Brain microvascular endothelial cell (primary cell): ENCODE measurements at regions not wholly inside any gene's neighbourhood (a gene's known extent, or its start where the extent isn't known, plus 50 kb on each side); places are given as distances from the start of the nearest gene placed in this dataset.
"Not testable (repeated sequence)": the region's sequence is repeated elsewhere in the genome, so short reads cannot be mapped to it uniquely, and the experiment has no call there.

Source experiments
- DNase-seq: peaks from one replicate; pipeline ENCODE4 v3.0.0-alpha.2; 2020
- H3K27ac ChIP-seq: fragments of 250-450 bp; sonication (Bioruptor Pico); 2 replicates; pipeline ENCODE4 v1.5.1; 2020; ENCODE audit warnings: mild to moderate bottlenecking, moderate library complexity
- H3K27me3 ChIP-seq: fragments of 250-450 bp; sonication (Bioruptor Pico); replicated peaks from 2 replicates; pipeline ENCODE4 v1.5.1; 2020; ENCODE audit warnings: mild to moderate bottlenecking
- H3K36me3 ChIP-seq: fragments of 250-450 bp; sonication (Bioruptor Pico); replicated peaks from 2 replicates; pipeline ENCODE4 v1.5.1; 2020; ENCODE audit warnings: mild to moderate bottlenecking
- H3K4me3 ChIP-seq: 2 replicates; pipeline ENCODE4 v1.5.1; 2011; ENCODE audit warnings: low read depth, mild to moderate bottlenecking, control low read depth, low read length, moderate library complexity
- in situ Hi-C: cut with HindIII; loops from 2 replicates; pipeline ENCODE4 v1.10.0; 2017; ENCODE audit warnings: low sequenced_read_pairs, low pct_ligation_motif_present
- TF ChIP-seq, protein P1 (sequence below): IDR thresholded peaks from 2 replicates; pipeline ENCODE4 v1.5.1; 2011; ENCODE audit warnings: low read depth, mild to moderate bottlenecking, moderate library complexity, low read length, control low read depth, inconsistent platforms; ENCODE audit errors: missing control alignments

DNA sequence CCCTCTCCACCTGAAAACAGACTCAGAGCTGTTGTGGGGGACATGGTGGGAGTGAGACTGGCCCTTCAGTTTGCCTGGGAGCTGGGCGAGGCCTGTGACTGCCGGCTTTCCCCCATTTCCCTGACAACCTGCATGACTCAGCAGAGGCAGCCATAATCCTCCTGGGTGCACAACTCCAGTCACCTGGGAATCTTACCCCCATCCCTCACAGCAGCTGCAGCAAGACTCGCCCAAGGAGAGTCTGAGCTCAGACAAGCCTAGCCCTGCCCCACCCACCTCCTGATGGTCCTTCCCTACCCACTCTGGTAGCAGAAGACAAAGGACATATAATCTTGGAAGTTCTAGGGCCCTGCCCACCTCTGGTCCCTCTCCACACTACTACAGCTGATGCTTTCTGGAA is 207.3 kb upstream of the ARID2 start:
- TF ChIP-seq, protein P1, sequence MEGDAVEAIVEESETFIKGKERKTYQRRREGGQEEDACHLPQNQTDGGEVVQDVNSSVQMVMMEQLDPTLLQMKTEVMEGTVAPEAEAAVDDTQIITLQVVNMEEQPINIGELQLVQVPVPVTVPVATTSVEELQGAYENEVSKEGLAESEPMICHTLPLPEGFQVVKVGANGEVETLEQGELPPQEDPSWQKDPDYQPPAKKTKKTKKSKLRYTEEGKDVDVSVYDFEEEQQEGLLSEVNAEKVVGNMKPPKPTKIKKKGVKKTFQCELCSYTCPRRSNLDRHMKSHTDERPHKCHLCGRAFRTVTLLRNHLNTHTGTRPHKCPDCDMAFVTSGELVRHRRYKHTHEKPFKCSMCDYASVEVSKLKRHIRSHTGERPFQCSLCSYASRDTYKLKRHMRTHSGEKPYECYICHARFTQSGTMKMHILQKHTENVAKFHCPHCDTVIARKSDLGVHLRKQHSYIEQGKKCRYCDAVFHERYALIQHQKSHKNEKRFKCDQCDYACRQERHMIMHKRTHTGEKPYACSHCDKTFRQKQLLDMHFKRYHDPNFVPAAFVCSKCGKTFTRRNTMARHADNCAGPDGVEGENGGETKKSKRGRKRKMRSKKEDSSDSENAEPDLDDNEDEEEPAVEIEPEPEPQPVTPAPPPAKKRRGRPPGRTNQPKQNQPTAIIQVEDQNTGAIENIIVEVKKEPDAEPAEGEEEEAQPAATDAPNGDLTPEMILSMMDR, result no peak
- no peaks in the 10 kb centered on the region for H3K36me3 ChIP-seq
- in situ Hi-C loops, result no loop called here
- DNase-seq, result no peak
- no peak overlapping the region for H3K4me3 ChIP-seq
- H3K27me3 ChIP-seq, result no peaks in the 10 kb centered on the region
- no peak overlapping the region for H3K27ac ChIP-seq

DNA sequence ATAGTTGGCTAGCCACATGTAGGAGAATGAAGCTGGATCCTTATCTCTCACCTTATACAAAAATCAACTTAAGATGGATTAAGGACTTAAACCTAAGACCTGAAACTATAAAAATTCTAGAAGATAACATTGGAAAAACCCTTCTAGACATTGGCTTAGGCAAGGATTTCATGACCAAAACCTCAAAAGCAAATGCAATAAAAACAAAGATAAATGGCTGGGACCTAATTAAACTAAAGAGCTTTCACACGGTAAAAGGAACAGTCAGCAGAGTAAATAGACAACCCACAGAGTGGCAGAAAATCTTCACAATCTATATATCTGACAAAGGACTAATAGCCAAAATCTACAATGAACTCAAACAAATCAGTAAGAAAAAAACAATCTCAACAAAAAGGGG is 202.7 kb upstream of the ARID2 start:
- H3K27me3 ChIP-seq, DNase-seq, H3K27ac ChIP-seq, H3K4me3 ChIP-seq, in situ Hi-C loops, H3K36me3 ChIP-seq: not testable (repeated sequence)

DNA sequence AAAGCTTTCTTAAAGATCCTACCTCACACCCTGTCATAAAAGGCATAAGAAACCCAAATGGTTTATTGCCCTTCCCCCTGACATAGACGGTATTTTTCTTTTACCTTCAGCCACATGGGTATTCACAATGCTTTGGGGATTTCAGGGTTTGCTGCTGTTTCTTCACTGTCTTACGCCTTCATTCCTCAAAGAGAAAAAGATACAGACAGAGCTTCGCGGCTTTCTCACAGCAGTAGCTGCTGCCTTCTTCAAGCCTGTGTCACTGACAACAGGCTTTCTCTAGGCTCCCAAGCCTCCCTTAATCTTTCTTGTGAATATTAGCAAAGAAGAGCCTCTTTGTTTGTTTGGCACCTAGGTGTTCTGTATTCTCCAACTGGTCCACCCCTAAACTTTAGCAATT is 197.4 kb upstream of the ARID2 start:
- Histone ChIP-seq H3K4me3 (no peak overlapping the region), H3K27ac (no peak overlapping the region), H3K27me3 (no peaks in the 10 kb centered on the region), H3K36me3 (no peaks in the 10 kb centered on the region)
- no peak for DNase-seq
- TF ChIP-seq, protein P1, result no peak
- in situ Hi-C loops, result no loop called here

DNA sequence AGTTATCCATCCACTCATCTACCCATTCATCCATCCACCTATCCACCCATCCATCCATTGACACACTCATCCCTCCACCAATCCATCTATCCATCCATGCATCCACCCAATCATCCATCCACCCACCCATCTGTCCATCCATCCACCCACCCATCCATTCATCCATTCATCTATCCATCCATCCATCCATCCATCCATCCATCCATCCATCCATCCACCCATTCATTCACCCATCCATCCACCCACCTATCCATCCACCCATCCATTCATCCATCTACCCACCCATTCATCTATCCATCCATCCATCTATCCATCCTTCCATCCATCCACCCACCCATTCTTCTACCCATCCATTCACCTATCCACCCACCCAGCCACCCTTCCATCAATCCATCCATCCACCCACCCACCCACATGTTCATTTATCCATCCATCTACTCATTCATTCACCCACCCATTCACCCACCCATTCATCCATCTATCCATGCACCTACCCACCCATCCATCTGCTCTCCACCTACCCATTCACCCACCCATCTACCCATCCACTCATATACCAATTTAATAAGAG is 193.8 kb upstream of the ARID2 start:
- H3K27me3 ChIP-seq, result no peaks in the 10 kb centered on the region
- no peak overlapping the region for H3K4me3 ChIP-seq
- no peak overlapping the region for H3K27ac ChIP-seq
- no peak for DNase-seq
- TF ChIP-seq, protein P1, result no peak
- H3K36me3 ChIP-seq, result no peaks in the 10 kb centered on the region
- in situ Hi-C loops, result no loop called here

DNA sequence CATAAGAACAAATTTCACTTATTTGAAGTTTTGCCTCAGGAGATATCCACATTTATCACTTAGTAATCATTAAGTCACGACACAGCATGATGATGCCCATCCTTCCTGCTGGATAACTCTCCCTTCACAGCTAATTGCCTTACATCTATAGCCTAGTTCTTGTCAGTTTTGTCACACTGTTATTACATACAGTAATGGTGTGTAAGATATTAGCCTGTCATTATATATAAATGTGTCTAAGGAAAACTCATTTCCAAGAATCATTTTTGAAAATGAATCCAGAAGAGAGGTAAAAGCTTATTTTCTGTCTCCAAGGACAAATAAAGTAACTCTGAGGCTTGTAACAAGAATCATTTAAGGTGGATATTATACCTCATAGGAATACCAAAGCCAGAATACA is 193.2 kb upstream of the ARID2 start:
- in situ Hi-C loops, result no loop called here
- TF ChIP-seq, protein P1, result no peak
- H3K4me3 ChIP-seq, result no peak overlapping the region
- no peak for DNase-seq
- H3K36me3 ChIP-seq, result no peaks in the 10 kb centered on the region
- no peaks in the 10 kb centered on the region for H3K27me3 ChIP-seq
- H3K27ac ChIP-seq, result no peak overlapping the region

DNA sequence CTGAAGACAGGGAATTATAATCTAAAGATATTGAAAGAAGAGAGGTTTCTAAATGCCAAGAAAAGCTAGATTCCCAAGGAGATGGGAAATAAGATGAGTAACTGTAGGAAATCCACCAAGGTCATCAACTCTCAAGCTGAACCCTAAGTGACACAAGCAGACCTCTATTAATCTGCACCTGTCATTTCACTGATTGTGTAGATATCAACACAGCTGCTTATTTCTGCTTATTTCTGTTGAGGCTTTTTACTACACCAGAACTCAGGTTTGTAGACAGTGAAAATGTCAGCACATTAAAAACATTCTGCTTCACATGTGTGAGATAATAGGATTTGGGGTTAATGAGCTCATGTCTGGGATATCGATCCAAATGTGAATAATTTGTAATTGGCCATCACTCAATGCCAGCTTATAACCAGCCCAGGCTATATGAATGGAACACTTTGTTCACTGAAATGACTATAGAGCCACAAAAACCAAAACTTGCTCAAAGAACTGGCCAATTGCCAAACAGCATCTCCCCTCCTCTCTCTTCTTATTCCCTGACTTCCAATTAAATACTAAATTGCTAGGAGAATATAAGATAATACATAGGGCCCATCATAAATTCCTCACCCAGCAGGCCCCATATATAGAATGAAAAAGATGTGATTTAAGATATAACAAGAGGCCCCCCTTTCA is 188.7 kb upstream of the ARID2 start:
- TF ChIP-seq, protein P1, result no peak
- Histone ChIP-seq H3K27ac (no peak overlapping the region), H3K27me3 (no peaks in the 10 kb centered on the region), H3K4me3 (no peak overlapping the region), H3K36me3 (no peaks in the 10 kb centered on the region)
- DNase-seq, result no peak
- in situ Hi-C loops, result no loop called here
